GM18502 (cell line): ENCODE measurements at regions not wholly inside any gene's neighbourhood (a gene's known extent, or its start where the extent isn't known, plus 50 kb on each side); places are given as distances from the start of the nearest gene placed in this dataset.
"Not testable (repeated sequence)": the region's sequence is repeated elsewhere in the genome, so short reads cannot be mapped to it uniquely, and the experiment has no call there.

Source experiments
- ATAC-seq: cut with Tn5 transposase; IDR thresholded peaks from one replicate; pipeline ENCODE4 v1.9.1; 2021; ENCODE audit warnings: mild to moderate bottlenecking; ENCODE audit not compliant: unreplicated experiment, poor library complexity

- ATAC-seq = no peak
These were observed 1184.9 kb upstream of the CDH2 start for GRCh38 chr18:29361843-29362242.

DNA sequence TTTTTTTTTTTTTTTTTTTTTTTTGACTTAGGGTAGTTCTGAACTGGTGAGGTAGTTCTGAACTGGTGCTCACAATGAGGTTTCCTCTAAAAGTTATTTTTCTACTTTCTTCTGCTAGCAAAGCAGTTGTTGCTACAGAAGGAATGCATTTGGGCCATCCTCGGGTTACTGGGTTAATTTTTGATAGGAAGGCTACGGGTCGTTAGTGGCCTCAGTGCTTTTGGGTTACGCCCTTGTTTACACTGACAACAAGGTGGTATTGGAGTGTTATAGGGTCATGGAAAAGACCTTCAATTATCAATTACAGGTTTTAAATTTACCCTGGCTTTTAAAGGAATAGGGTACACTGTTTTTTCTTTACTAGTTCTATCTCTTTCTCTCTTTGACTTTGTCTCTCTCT, 1183.7 kb upstream of the CDH2 start:
- not testable (repeated sequence) for ATAC-seq

DNA sequence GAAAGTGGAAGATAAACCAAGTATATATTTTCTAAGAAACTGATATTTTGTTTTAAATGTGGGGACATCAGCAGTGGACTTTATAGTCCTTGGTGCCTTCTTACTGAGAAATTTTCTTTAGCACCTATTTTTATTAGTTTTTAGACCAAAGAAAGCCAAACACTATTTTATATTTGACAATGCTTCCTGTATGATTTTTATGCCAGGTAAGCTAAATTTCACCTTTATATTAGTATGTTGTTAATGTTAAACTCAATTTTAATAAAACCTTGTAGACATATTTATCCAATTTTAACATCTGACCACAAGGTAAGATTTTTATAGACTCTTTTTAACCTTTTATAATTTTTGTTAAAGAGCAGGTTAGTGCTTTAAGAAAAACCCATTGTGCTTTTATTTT, 1182.3 kb upstream of the CDH2 start:
- not testable (repeated sequence) for ATAC-seq

DNA sequence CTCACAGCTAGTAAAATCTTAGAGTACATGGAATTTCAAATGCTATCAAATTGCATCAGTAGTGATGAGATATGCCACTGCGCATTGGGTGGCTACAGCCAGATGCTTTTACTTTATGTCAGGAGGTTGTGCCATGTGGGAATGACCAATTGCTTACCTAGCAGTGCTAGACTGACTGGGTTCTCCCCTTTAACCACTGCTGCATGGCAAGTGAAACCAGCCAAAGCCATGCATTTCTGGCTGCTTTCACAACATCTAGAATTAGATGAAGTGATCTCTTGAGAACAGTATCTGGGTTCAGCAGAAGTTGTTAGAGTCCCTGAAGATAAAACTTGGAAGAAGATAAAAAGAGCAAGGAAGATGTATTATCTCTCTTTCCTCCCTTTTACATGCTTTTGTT, 1174.2 kb upstream of the CDH2 start:
- ATAC-seq = no peak

- ATAC-seq = no peak
These were observed 1152.0 kb upstream of the CDH2 start for GRCh38 chr18:29328932-29329331.

DNA sequence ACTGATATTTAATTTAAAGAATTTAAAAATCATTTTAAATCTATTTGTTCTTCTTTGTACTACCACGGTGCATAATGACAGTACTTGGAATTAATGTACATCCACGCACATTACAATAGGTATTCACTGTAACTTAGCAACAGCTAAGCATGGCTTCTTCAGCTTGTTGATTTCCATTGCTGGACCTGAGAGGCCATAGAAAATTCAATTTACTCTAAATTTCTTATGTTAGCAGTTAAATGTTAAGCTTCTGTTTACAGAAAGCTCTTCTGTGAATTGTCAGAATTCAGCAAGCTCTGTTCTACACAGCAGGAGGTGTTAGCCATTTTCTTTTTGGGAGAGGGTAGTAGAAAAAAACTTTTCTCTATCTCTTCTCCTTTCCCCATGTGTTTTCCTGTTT, 1149.3 kb upstream of the CDH2 start:
- ATAC-seq = no peak

DNA sequence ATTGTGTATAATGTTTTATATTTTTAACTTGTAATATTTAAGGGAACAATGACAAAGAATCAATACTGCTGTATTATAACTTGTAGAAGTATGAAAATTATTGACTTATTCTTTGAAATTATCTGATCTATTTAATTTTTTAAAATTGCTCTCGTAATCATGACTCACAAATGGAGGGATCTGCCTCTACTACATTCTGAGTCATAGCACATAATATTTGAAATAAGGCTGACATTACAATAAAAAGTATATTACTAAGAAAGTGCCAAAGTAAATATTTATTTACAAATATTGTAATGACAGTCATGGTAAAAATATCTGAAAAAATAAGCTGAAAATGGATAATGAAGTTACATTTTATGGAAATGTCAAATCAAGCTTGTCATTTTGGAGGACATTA, 1144.6 kb upstream of the CDH2 start:
- ATAC-seq = no peak

- no peak for ATAC-seq
These were observed 1136.4 kb upstream of the CDH2 start for GRCh38 chr18:29313312-29313711.

- no peak for ATAC-seq
These were observed 1134.7 kb upstream of the CDH2 start for GRCh38 chr18:29311580-29311979.

DNA sequence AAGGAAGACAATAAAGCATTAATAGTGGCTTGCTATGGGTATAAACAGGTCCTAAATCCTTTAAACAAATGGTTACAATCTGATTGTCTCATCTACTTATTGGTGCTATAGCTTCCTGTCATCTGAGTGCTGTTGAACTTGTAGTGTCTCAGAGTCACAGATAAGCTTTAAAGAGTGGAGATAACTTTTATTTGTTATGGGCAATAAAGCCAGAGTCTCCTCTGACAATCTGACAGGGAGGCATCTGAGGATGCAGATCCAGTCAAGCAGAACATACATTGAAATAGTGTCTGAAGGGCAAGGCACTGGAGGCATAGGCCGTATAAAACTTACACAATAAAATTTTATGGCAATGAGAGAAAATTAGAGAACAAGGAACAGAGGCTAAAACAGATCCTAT, 1132.4 kb upstream of the CDH2 start:
- no peak for ATAC-seq

- no peak for ATAC-seq
These were observed 1131.1 kb upstream of the CDH2 start for GRCh38 chr18:29307982-29308381.

DNA sequence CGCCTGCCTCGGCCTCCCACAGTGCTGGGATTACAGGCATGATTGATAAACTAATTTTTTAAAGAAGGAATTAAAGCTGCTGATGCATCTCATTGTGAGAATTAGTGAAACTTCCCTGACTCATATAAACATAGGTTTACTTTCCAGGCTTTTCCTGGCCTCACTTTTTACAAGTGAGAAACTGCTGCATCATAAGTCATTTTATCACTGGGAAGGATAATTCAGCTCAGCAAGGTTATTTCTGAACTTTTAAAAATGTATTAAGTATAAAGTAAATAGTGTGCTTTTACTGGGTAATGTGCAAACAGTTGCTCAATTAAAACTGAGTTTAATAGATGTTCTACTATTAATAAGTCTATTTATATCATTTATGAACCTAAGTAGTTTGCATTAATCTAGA, 1130.3 kb upstream of the CDH2 start:
- ATAC-seq = no peak

GRCh38 chr18:29305516-29305915, 1128.6 kb upstream of the CDH2 start:
- no peak for ATAC-seq

DNA sequence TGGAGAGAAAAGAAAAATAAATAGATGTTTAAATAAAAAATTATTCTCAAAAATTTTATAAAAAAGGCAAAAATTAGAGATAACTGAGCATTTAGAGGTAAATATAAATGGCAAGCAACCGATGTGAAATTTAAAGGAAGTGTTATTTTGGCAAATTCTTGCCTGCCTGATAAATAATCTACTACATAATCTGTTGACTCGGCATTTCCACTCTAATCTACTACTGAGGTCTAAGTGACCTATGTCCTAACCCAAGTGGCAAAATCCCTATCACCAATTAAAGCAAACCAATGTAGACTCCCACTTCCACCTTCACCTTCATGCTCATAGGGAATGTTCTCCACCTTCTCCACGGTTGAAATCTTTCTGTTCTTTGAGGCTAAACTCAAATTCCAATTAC, 1124.1 kb upstream of the CDH2 start:
- no peak for ATAC-seq

- no peak for ATAC-seq
These were observed 1108.5 kb upstream of the CDH2 start for GRCh38 chr18:29285471-29285870.

- no peak for ATAC-seq
These were observed 1094.6 kb upstream of the CDH2 start for GRCh38 chr18:29271501-29271900.

DNA sequence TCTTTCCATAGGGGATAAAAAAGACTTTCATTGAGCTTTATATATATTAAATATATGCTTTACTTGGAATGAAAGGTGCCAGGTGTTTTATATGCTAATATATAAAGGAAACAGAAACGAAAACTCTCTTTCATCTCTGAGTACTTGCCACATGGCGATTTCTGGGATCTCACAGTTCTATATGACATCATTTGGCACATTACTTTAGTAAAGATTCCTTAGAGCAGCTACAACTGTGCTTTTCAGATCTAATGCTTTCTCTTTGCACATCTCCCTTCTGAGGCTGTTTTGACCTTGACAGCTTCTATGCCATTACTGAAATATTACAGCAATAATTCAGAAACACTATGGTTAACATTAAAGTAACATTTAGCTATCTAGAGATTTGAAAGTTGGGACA, 1082.9 kb upstream of the CDH2 start:
- no peak for ATAC-seq

DNA sequence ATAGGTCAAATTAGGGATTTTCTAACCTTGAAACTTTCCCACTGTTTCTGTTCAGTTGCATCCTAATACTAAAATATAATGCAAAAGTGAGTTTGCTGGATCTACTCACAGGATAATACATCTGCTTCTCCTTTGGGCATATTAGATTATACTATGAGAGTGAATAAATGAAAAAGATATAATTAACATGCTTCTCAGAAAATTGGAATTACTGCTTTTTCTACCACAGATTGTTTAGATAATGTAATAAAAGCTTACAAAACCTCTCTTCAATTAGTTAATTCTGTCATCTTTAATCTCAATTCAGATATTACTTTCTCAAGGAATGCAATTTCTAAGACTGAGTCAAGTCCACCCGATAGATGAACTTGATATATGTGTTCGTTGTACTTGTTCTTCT, 1077.2 kb upstream of the CDH2 start:
- ATAC-seq = no peak

DNA sequence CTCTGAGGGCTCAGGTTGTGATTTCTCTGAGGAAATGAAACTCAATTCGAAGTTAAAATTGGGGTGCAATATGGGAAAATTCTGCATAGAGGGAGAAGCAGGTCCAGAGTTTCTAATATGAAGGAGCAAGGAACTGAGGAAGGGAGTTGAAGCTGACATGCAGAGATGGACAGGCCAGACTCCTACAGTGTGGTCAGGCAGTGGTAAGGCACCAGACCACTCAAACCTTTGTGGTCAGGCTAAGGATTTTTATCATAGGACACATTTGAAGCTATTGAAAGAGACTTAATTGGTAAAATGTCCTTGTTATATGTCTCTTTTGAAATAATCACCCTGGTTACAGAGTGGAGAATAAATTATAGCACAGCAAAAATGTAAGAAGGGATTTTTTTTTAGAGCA, 1074.8 kb upstream of the CDH2 start:
- ATAC-seq = no peak

- no peak for ATAC-seq
These were observed 1073.9 kb upstream of the CDH2 start for GRCh38 chr18:29250843-29251242.

GRCh38 chr18:29250259-29250658, 1073.3 kb upstream of the CDH2 start:
- no peak for ATAC-seq

DNA sequence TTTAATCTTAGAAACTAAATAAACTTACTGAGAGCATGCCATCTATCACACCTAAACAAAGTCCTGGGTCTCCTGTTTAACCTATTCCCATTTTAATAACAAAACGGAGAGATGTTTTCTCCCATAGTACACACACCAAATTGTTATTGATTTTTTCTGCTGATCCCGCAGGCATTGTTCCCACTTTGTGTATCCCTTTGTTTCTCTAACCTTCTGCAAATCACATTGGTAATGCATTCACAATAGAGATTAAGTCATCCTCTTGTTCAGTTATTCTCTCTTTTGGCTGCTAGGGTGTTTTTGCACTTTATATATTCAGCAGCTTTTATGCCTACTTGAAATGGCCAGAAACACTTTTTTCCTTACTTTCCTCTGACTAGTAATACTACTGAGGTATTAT, 1071.9 kb upstream of the CDH2 start:
- no peak for ATAC-seq

- no peak for ATAC-seq
These were observed 1064.3 kb upstream of the CDH2 start for GRCh38 chr18:29241199-29241598.
